ENCODE measurements at regions not wholly inside any gene's neighbourhood (a gene's known extent, or its start where the extent isn't known, plus 50 kb on each side); places are given as distances from the start of the nearest gene placed in this dataset.
A peak's percentile ranks its signal among the peaks of the same experiment; 100 is the strongest.

- no peaks in the 10 kb centered on the region for H3K36me3 ChIP-seq
- no peaks in the 10 kb centered on the region for H3K27me3 ChIP-seq (ENCODE audit: low read depth)
- H3K27ac ChIP-seq (replicated peaks): peak overlapping the region; percentile 7
- H3K4me3 ChIP-seq: no peak overlapping the region
- H3K4me1 ChIP-seq: peaks cover 9% of the 10 kb centered on the region
- no peak for DNase-seq
- intact Hi-C loops (cut with micrococcal nuclease): no loop called here
- no peaks in the 10 kb centered on the region for H3K9me3 ChIP-seq (replicated peaks)
- no peak for TF ChIP-seq CTCF (IDR thresholded peaks at IDR 0.05; ENCODE audit: borderline replicate concordance)
Observed at GRCh38 chr17:71184716-71185115, 936.1 kb upstream of the SOX9 start.

GRCh38 chr17:71187145-71187878 lies 933.5 kb upstream of the SOX9 start:
- H3K4me1 ChIP-seq: peaks cover 9% of the 10 kb centered on the region
- H3K27me3 ChIP-seq (ENCODE audit: low read depth): no peaks in the 10 kb centered on the region
- no peaks in the 10 kb centered on the region for H3K36me3 ChIP-seq
- intact Hi-C loops (cut with micrococcal nuclease): no loop called here
- no peaks in the 10 kb centered on the region for H3K9me3 ChIP-seq (replicated peaks)
- no peak overlapping the region for H3K27ac ChIP-seq (replicated peaks)
- no peak overlapping the region for H3K4me3 ChIP-seq
- no peak for DNase-seq
- no peak for TF ChIP-seq CTCF (IDR thresholded peaks at IDR 0.05; ENCODE audit: borderline replicate concordance)

- H3K27me3 ChIP-seq (ENCODE audit: low read depth): no peaks in the 10 kb centered on the region
- no peak overlapping the region for H3K27ac ChIP-seq (replicated peaks)
- no peak for DNase-seq
- H3K4me3 ChIP-seq: no peak overlapping the region
- H3K36me3 ChIP-seq: no peaks in the 10 kb centered on the region
- peaks cover 9% of the 10 kb centered on the region for H3K4me1 ChIP-seq
- no peaks in the 10 kb centered on the region for H3K9me3 ChIP-seq (replicated peaks)
- no peak for TF ChIP-seq CTCF (IDR thresholded peaks at IDR 0.05; ENCODE audit: borderline replicate concordance)
- intact Hi-C loops (cut with micrococcal nuclease): no loop called here
Observed at GRCh38 chr17:71188811-71189492, 931.9 kb upstream of the SOX9 start.

GRCh38 chr17:71189493-71189831 lies 931.4 kb upstream of the SOX9 start:
- H3K4me1 ChIP-seq: peaks cover 5% of the 10 kb centered on the region
- no peaks in the 10 kb centered on the region for H3K27me3 ChIP-seq (ENCODE audit: low read depth)
- DNase-seq: no peak
- no peak for TF ChIP-seq CTCF (IDR thresholded peaks at IDR 0.05; ENCODE audit: borderline replicate concordance)
- intact Hi-C loops (cut with micrococcal nuclease): no loop called here
- no peak overlapping the region for H3K27ac ChIP-seq (replicated peaks)
- H3K4me3 ChIP-seq: no peak overlapping the region
- no peaks in the 10 kb centered on the region for H3K9me3 ChIP-seq (replicated peaks)
- no peaks in the 10 kb centered on the region for H3K36me3 ChIP-seq

GRCh38 chr17:71192039-71192555 lies 928.7 kb upstream of the SOX9 start:
- Histone ChIP-seq H3K27me3 (ENCODE audit: low read depth) (no peaks in the 10 kb centered on the region), H3K36me3 (no peaks in the 10 kb centered on the region), H3K4me3 (no peak overlapping the region), H3K4me1 (no peaks in the 10 kb centered on the region), H3K27ac (replicated peaks) (no peak overlapping the region), H3K9me3 (replicated peaks) (no peaks in the 10 kb centered on the region)
- TF ChIP-seq CTCF (IDR thresholded peaks at IDR 0.05; ENCODE audit: borderline replicate concordance): no peak
- no peak for DNase-seq
- intact Hi-C loops (cut with micrococcal nuclease): no loop called here
